OCI-LY7 (cell line): ENCODE measurements at regions not wholly inside any gene's neighbourhood (a gene's known extent, or its start where the extent isn't known, plus 50 kb on each side); places are given as distances from the start of the nearest gene placed in this dataset.

ENCODE experiments used
- BruUV-seq: library from RNA; stranded (reverse); fragments of 400-500 nt; replicated peaks from 2 replicates; lab custom pipeline; 2021; lab: Mats Ljungman, UMichigan
- CTCF ChIA-PET: fragments of 300-600 bp; sonication (Branson Sonifier 250); formaldehyde crosslinking; loops from one replicate; lab custom pipeline; 2022; ENCODE audit warnings: antibody characterized with exemption; ENCODE audit not compliant: unreplicated experiment; lab: Charles Lee
- POLR2A ChIA-PET: fragments of 300-600 bp; sonication (Branson Sonifier 250); formaldehyde crosslinking; loops from one replicate; lab custom pipeline; 2022; ENCODE audit warnings: antibody characterized with exemption; lab: Charles Lee
- DNase-seq: peaks from one replicate; pipeline ENCODE4 v3.0.0-alpha.2; 2015; ENCODE audit warnings: low spot score
- H2AFZ ChIP-seq: fragments of 200-600 bp; sonication (generic), shearing (Covaris generic); 2 replicates; pipeline ENCODE4 v1.6.1; 2014; ENCODE audit warnings: mild to moderate bottlenecking, antibody characterized with exemption, low read length, moderate library complexity
- H3K27ac ChIP-seq: fragments of 200-600 bp; sonication (generic); 2 replicates; pipeline ENCODE4 v1.5.1; 2014; ENCODE audit warnings: mixed run types, low read depth, mild to moderate bottlenecking, moderate library complexity, low read length, inconsistent platforms; ENCODE audit not compliant: poor library complexity, severe bottlenecking
- H3K36me3 ChIP-seq: fragments of 200-600 bp; sonication (generic); 2 replicates; pipeline ENCODE4 v1.6.1; 2014; ENCODE audit warnings: mild to moderate bottlenecking, antibody characterized with exemption, low read length, moderate library complexity, mixed read lengths; ENCODE audit not compliant: insufficient read depth
- H3K4me1 ChIP-seq: fragments of 200-600 bp; sonication (generic); 2 replicates; pipeline ENCODE4 v1.5.1; 2014; ENCODE audit warnings: mild to moderate bottlenecking, low read length; ENCODE audit not compliant: insufficient read depth, poor library complexity, severe bottlenecking
- H3K4me2 ChIP-seq: fragments of 200-600 bp; sonication (generic); 2 replicates; pipeline ENCODE4 v1.6.1; 2014; ENCODE audit warnings: mild to moderate bottlenecking, low read length
- H3K4me3 ChIP-seq: fragments of 200-600 bp; sonication (generic); 2 replicates; pipeline ENCODE4 v1.5.1; 2014; ENCODE audit warnings: mild to moderate bottlenecking, low read depth, low read length; ENCODE audit not compliant: poor library complexity, severe bottlenecking
- H3K79me2 ChIP-seq: fragments of 200-600 bp; sonication (generic); 2 replicates; pipeline ENCODE4 v1.6.1; 2016; ENCODE audit warnings: low read depth, mild to moderate bottlenecking, low read length, moderate library complexity, mixed read lengths; ENCODE audit not compliant: insufficient read depth
- H3K9me2 ChIP-seq: fragments of 200-600 bp; sonication (generic); 2 replicates; pipeline ENCODE4 v1.6.1; 2016; ENCODE audit warnings: mild to moderate bottlenecking, low read length, mixed read lengths; ENCODE audit not compliant: insufficient read depth
- H3K9me3 ChIP-seq: fragments of 200-600 bp; sonication (generic); 2 replicates; pipeline ENCODE4 v1.6.1; 2014; ENCODE audit warnings: mild to moderate bottlenecking, mixed run types, low read length, mixed read lengths
- H4K20me1 ChIP-seq: fragments of 200-600 bp; sonication (generic); 2 replicates; pipeline ENCODE4 v1.6.1; 2014; ENCODE audit warnings: mild to moderate bottlenecking, antibody characterized with exemption, low read length, moderate library complexity, mixed read lengths; ENCODE audit not compliant: insufficient read depth
- CTCF ChIP-seq: fragments of 200-600 bp; sonication (generic); conservative IDR thresholded peaks from 2 replicates; pipeline ENCODE4 v1.5.1; 2014; ENCODE audit warnings: mild to moderate bottlenecking, antibody characterized with exemption, low read length, moderate library complexity, mixed read lengths
- EZH2phosphoT487 ChIP-seq: fragments of 200-600 bp; sonication (generic); IDR thresholded peaks from 2 replicates; pipeline ENCODE4 v1.6.1; 2018; ENCODE audit warnings: low read depth, borderline replicate concordance, mild to moderate bottlenecking, mixed run types, antibody characterized with exemption, low read length, moderate library complexity, mixed read lengths
- intact Hi-C: fragments of 100-400 bp; cut with micrococcal nuclease; formaldehyde crosslinking; loops from one replicate; pipeline ENCODE4 v1.10.0; 2022; ENCODE audit not compliant: unreplicated experiment

- no peaks in the 10 kb centered on the region for H3K9me3 ChIP-seq
- ChIA-PET CTCF (no interaction called here), POLR2A (interaction anchor here (0.7 kb wide), 1 partner anchor 60 kb away, joined by 4 read pairs; no protein-coding TSS in a partner anchor)
- H3K79me2 ChIP-seq: no peaks in the 10 kb centered on the region
- H3K4me1 ChIP-seq: peaks cover 4% of the 10 kb centered on the region
- DNase-seq: no peak
- no peaks in the 10 kb centered on the region; the same call in 1 of the 2 replicates for H4K20me1 ChIP-seq
- no peak overlapping the region for H3K27ac ChIP-seq
- no peak overlapping the region for H3K4me2 ChIP-seq
- H2AFZ ChIP-seq: no peak overlapping the region
- no TSS peak for BruUV-seq
- no peaks in the 10 kb centered on the region for H3K9me2 ChIP-seq
- no peak overlapping the region for H3K4me3 ChIP-seq
- intact Hi-C loops: no loop called here
- no peaks in the 10 kb centered on the region for H3K36me3 ChIP-seq
- TF ChIP-seq EZH2phosphoT487 (no peak), CTCF (no peak)
Observed at GRCh38 chr11:62048100-62048499, 75.7 kb upstream of the INCENP start.

GRCh38 chr11:62046568-62047100, 77.2 kb upstream of the INCENP start:
- Histone ChIP-seq H3K4me3 (no peak overlapping the region), H3K79me2 (no peaks in the 10 kb centered on the region), H4K20me1 (no peaks in the 10 kb centered on the region; the same call in 1 of the 2 replicates), H3K9me2 (no peaks in the 10 kb centered on the region), H3K9me3 (no peaks in the 10 kb centered on the region), H3K4me1 (peaks cover 19% of the 10 kb centered on the region), H3K36me3 (no peaks in the 10 kb centered on the region), H3K27ac (no peak overlapping the region), H2AFZ (no peak overlapping the region), H3K4me2 (no peak overlapping the region)
- no peak for DNase-seq
- ChIA-PET POLR2A (interaction anchor here (0.7 kb wide), 1 partner anchor 34 kb away, joined by 3 read pairs; no protein-coding TSS in a partner anchor), CTCF (interaction anchor here (0.5 kb wide), 1 partner anchor 225 kb away, joined by 3 read pairs; no protein-coding TSS in a partner anchor)
- intact Hi-C loops: no loop called here
- no TSS peak for BruUV-seq
- TF ChIP-seq CTCF: no peak
- no peak for TF ChIP-seq EZH2phosphoT487

- POLR2A ChIA-PET: no interaction called here
- TF ChIP-seq CTCF: no peak
- TF ChIP-seq EZH2phosphoT487: no peak
- H3K9me3 ChIP-seq: no peaks in the 10 kb centered on the region
- H3K27ac ChIP-seq: no peak overlapping the region
- H3K4me1 ChIP-seq: peaks cover 23% of the 10 kb centered on the region
- H2AFZ ChIP-seq: no peak overlapping the region
- no peaks in the 10 kb centered on the region; the same call in 1 of the 2 replicates for H4K20me1 ChIP-seq
- DNase-seq: no peak
- intact Hi-C loops: no loop called here
- no peak overlapping the region for H3K4me2 ChIP-seq
- H3K4me3 ChIP-seq: no peak overlapping the region
- no peaks in the 10 kb centered on the region for H3K79me2 ChIP-seq
- no peaks in the 10 kb centered on the region for H3K9me2 ChIP-seq
- CTCF ChIA-PET: no interaction called here
- no TSS peak for BruUV-seq
- no peaks in the 10 kb centered on the region for H3K36me3 ChIP-seq
Observed at GRCh38 chr11:62044639-62045121, 77.2 kb upstream of the FTH1 start.
